Hepatocyte (in vitro differentiated cells): ENCODE measurements at regions not wholly inside any gene's neighbourhood (a gene's known extent, or its start where the extent isn't known, plus 50 kb on each side); places are given as distances from the start of the nearest gene placed in this dataset.

Source experiments
- DNase-seq: peaks from one replicate; pipeline ENCODE4 v3.0.0-alpha.2; 2016; ENCODE audit warnings: low spot score
- H2AFZ ChIP-seq: fragments of 200-600 bp; sonication (generic); 2 replicates; pipeline ENCODE4 v1.6.0; 2016; ENCODE audit warnings: antibody characterized with exemption, mild to moderate bottlenecking
- H3K27ac ChIP-seq: fragments of 200-600 bp; sonication (generic); 2 replicates; pipeline ENCODE4 v1.5.1; 2016; ENCODE audit warnings: mild to moderate bottlenecking
- H3K27me3 ChIP-seq: fragments of 200-600 bp; sonication (generic); 2 replicates; pipeline ENCODE4 v1.6.1; 2016
- H3K36me3 ChIP-seq: fragments of 200-600 bp; sonication (generic); replicated peaks from 2 replicates; pipeline ENCODE4 v1.5.1; 2016; ENCODE audit warnings: low read depth; ENCODE audit not compliant: insufficient read depth
- H3K4me1 ChIP-seq: fragments of 200-600 bp; sonication (generic); 2 replicates; pipeline ENCODE4 v1.5.1; 2016; ENCODE audit warnings: mild to moderate bottlenecking, moderate library complexity; ENCODE audit not compliant: insufficient read depth
- H3K4me2 ChIP-seq: fragments of 200-600 bp; sonication (generic); 2 replicates; pipeline ENCODE4 v1.6.0; 2016
- H3K4me3 ChIP-seq: fragments of 200-600 bp; sonication (generic); 2 replicates; pipeline ENCODE4 v1.5.1; 2016; ENCODE audit warnings: mild to moderate bottlenecking
- H3K79me2 ChIP-seq: fragments of 200-600 bp; sonication (generic); 2 replicates; pipeline ENCODE4 v1.6.0; 2017; ENCODE audit warnings: mild to moderate bottlenecking
- H3K9me2 ChIP-seq: fragments of 200-600 bp; sonication (generic); replicated peaks from 2 replicates; pipeline ENCODE4 v1.6.0; 2017; ENCODE audit warnings: mild to moderate bottlenecking; ENCODE audit not compliant: insufficient read depth
- H3K9me3 ChIP-seq: fragments of 200-600 bp; sonication (generic); 2 replicates; pipeline ENCODE4 v1.5.1; 2016; ENCODE audit warnings: low read depth, mild to moderate bottlenecking
- H4K20me1 ChIP-seq: fragments of 200-600 bp; sonication (generic); 2 replicates; pipeline ENCODE4 v1.6.0; 2016; ENCODE audit warnings: mild to moderate bottlenecking; ENCODE audit not compliant: insufficient read depth, poor library complexity, severe bottlenecking
- EZH2 ChIP-seq: fragments of 200-600 bp; sonication (generic); IDR thresholded peaks from 2 replicates; pipeline ENCODE4 v1.6.1; 2016; ENCODE audit warnings: antibody characterized with exemption, mild to moderate bottlenecking, borderline replicate concordance
- EZH2phosphoT487 ChIP-seq: fragments of 200-600 bp; sonication (generic); IDR thresholded peaks from one replicate; pipeline ENCODE4 v1.6.1; 2018; ENCODE audit warnings: antibody characterized with exemption, mild to moderate bottlenecking, low read depth, moderate library complexity; ENCODE audit not compliant: unreplicated experiment, severe bottlenecking
- WGBS: methylation state at CpG from one replicate; pipeline ENCODE4 v1.1.6; 2016; ENCODE audit warnings: low lambda C conversion rate; ENCODE audit errors: missing lambda C conversion rate; 5-methylcytosine and 5-hydroxymethylcytosine counted together
- TF ChIP-seq, protein P1 (sequence below): fragments of 200-600 bp; sonication (generic); IDR thresholded peaks from 2 replicates; pipeline ENCODE4 v1.5.1; 2016; ENCODE audit warnings: antibody characterized with exemption, mild to moderate bottlenecking; ENCODE audit not compliant: poor library complexity

- Histone ChIP-seq H3K36me3 (no peaks in the 10 kb centered on the region), H4K20me1 (no peaks in the 10 kb centered on the region), H3K79me2 (no peaks in the 10 kb centered on the region), H2AFZ (no peak overlapping the region), H3K27ac (no peak overlapping the region), H3K4me3 (no peak overlapping the region), H3K9me2 (no peaks in the 10 kb centered on the region), H3K4me2 (no peak overlapping the region), H3K27me3 (no peaks in the 10 kb centered on the region), H3K4me1 (peaks cover 10% of the 10 kb centered on the region), H3K9me3 (no peaks in the 10 kb centered on the region)
- TF ChIP-seq EZH2 (no peak), EZH2phosphoT487 (no peak)
- TF ChIP-seq, protein P1, sequence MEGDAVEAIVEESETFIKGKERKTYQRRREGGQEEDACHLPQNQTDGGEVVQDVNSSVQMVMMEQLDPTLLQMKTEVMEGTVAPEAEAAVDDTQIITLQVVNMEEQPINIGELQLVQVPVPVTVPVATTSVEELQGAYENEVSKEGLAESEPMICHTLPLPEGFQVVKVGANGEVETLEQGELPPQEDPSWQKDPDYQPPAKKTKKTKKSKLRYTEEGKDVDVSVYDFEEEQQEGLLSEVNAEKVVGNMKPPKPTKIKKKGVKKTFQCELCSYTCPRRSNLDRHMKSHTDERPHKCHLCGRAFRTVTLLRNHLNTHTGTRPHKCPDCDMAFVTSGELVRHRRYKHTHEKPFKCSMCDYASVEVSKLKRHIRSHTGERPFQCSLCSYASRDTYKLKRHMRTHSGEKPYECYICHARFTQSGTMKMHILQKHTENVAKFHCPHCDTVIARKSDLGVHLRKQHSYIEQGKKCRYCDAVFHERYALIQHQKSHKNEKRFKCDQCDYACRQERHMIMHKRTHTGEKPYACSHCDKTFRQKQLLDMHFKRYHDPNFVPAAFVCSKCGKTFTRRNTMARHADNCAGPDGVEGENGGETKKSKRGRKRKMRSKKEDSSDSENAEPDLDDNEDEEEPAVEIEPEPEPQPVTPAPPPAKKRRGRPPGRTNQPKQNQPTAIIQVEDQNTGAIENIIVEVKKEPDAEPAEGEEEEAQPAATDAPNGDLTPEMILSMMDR: no peak
- no peak for DNase-seq
- 94% methylated on average over 7 of the region's 7 CpGs for WGBS
These were observed 95.7 kb downstream of the B3GNT2 start for GRCh38 chr2:62291517-62292137.

GRCh38 chr2:62291052-62291451, 95.1 kb downstream of the B3GNT2 start:
- 97% methylated on average over 1 of the region's 1 CpG for WGBS
- TF ChIP-seq, protein P1: no peak
- TF ChIP-seq EZH2phosphoT487 (no peak), EZH2 (no peak)
- no peak for DNase-seq
- no peaks in the 10 kb centered on the region for H3K9me2 ChIP-seq
- no peaks in the 10 kb centered on the region for H3K9me3 ChIP-seq
- H3K27me3 ChIP-seq: no peaks in the 10 kb centered on the region
- H3K36me3 ChIP-seq: no peaks in the 10 kb centered on the region
- no peak overlapping the region for H3K4me3 ChIP-seq
- H3K4me1 ChIP-seq: peaks cover 9% of the 10 kb centered on the region
- H3K79me2 ChIP-seq: no peaks in the 10 kb centered on the region
- H3K27ac ChIP-seq: no peak overlapping the region
- H3K4me2 ChIP-seq: no peak overlapping the region
- H4K20me1 ChIP-seq: no peaks in the 10 kb centered on the region
- no peak overlapping the region for H2AFZ ChIP-seq

DNA sequence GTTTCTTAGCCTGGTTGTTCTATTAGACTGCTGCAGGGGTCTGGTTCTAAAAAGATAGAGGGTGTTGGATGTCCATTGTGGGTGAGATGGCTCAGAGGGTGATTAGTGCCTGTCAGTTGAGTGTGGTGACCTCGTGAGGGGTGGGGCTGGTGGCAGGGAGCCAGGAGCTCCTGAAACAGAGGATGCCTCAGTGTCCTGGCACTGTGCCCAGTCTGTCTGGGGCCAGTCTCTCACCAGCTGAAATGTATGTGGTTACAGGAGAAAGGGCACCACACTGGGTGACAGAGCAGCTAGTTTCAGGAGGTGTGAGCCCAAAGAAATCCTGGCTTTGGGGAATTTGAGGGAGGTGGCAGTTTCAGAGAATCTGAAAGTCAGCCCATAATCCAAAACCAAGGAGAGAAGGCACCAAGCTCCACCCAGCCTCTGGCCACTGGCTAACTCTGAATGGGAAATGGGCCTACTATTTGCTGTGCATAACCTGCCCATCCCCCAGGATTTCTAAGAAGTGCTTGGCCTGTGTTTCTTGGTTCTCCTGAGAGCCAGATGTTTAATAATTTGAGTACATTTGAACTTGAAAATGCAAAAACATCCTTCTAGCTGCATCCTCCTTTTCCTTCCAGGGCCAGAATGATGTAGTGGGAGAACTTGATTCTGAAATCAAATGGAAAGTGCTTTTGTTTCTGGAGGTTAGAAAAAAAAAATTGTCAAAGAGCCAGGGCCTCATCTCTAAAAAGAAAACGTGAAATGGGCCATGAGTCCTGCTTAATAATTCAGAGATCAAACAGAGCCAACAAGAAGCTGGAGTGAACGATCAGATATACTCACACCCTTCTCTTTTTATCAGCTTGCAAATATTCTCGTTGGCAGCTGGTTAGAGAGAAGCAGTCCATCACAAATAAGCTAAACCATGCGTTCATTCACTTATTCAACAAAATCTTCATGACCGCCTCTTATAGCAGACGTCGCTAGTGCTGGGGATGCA, 92.3 kb downstream of the B3GNT2 start:
- WGBS: 81% methylated on average over 8 of the region's 8 CpGs
- DNase-seq: peak; percentile 60
- H3K27ac ChIP-seq: no peak overlapping the region
- H3K9me2 ChIP-seq: no peaks in the 10 kb centered on the region
- H3K4me2 ChIP-seq: no peak overlapping the region
- no peaks in the 10 kb centered on the region for H3K9me3 ChIP-seq
- H3K4me1 ChIP-seq: no peaks in the 10 kb centered on the region
- no peak overlapping the region for H2AFZ ChIP-seq
- no peaks in the 10 kb centered on the region for H3K27me3 ChIP-seq
- no peaks in the 10 kb centered on the region for H3K79me2 ChIP-seq
- no peak overlapping the region for H3K4me3 ChIP-seq
- no peaks in the 10 kb centered on the region for H4K20me1 ChIP-seq
- no peak for TF ChIP-seq EZH2phosphoT487
- TF ChIP-seq, protein P1: no peak
- no peak for TF ChIP-seq EZH2
- no peaks in the 10 kb centered on the region for H3K36me3 ChIP-seq
